SKM-1 (cell line): ENCODE measurements at regions not wholly inside any gene's neighbourhood (a gene's known extent, or its start where the extent isn't known, plus 50 kb on each side); places are given as distances from the start of the nearest gene placed in this dataset.
"Not testable (repeated sequence)": the region's sequence is repeated elsewhere in the genome, so short reads cannot be mapped to it uniquely, and the experiment has no call there.

Experiments used
- DNase-seq: peaks from one replicate; lab custom pipeline; 2025; ENCODE audit not compliant: unreplicated experiment; lab: John Stamatoyannopoulos, UW

DNA sequence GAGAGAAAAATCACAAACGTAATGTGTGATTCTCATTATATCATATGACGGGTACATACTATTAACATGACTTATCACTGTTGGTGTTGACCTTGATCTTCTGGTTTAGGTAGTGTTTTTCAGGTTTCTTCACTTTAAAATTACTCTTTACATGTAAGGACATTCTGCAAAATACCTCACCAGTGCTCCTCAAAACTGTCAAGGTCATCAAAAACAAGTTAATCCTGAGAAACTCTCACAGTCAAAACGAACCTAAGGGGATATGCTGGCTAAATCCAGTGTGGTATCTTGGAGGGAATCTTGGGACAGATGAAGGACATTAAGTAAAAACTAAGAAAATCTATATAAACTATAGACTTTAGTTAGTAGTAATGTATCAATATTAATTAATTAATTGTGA lies 499.8 kb downstream of the IRS1 start:
- DNase-seq = no peak

DNA sequence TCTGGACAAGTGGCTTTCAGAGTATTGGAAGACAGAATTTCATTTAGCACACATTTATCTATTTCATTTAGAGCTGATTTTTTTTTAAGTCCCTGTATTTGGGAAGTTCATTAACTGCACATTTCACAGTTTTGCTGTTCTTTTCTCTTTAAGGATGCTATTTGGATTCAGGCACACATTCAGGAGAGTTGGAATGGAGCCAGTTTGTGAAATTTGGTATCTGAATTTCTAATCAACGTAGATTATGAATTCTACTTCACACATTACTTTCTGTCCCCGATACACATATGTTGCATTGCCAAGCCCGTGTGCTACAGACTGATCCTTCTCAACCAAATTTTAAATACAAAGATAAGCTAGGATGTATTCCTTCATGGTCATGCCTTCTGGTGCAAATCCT lies 503.9 kb downstream of the IRS1 start:
- no peak for DNase-seq

GRCh38 chr2:226295123-226295522 lies 504.5 kb downstream of the IRS1 start:
- DNase-seq = no peak

DNA sequence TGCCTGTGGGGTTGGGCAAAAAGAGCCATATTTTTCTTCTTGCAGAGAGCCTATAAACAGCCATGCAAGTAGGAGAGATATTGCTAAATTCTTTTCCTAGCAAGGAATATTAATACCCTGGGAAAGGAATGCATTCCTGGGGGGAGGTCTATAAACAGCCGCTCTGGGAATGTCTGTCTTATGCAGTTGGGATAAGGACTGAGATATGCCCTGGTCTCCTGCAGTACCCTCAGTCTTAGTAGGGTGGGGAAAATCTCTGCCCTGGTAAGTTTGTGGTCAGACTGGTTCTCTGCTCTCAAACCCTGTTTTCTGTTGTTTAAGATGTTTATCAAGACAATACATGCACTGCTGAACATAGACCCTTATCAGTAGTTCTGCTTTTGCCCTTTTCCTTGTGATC lies 508.3 kb downstream of the IRS1 start:
- not testable (repeated sequence) for DNase-seq

- DNase-seq = no peak
Measured at GRCh38 chr2:226286916-226287315, 512.7 kb downstream of the IRS1 start.

DNA sequence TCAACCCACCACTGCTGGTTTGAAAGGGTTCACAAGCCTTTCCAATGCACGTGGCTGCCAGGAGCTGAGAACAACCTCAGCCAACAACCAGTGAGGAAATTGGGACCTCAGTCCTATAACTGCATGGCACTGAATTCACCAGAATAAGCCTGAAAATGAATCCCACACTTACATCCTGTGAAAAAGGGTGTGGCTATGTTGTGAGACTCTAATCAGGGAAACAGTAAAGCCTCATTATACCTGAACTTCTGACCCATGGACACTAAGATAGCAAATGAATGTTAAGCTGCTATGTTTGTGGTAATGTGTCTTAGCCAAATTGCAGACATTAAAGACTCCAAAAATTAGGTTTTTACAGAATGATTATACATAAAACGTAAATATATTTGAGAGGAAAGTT lies 515.8 kb downstream of the IRS1 start:
- no peak for DNase-seq

GRCh38 chr2:226282151-226282550 lies 517.5 kb downstream of the IRS1 start:
- no peak for DNase-seq

DNA sequence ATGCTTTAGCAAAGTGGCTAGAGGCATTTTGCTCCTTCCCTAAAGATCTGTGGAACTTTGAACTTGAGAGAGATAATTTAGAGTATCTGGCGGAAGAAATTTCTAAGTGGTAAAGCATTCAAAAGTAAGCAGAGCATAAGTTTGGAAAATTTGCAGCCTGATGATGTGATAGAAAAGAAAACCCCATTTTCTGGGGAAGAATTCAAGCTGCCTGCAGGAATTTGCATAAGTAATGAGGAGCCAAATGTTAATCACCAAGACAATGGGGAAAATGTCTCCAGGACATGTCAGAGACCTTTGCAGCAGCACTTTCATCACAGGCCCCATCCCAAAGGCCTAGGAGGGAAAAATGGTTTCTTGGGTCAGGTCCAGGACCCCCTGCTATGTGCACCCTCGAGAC lies 519.5 kb downstream of the IRS1 start:
- DNase-seq = not testable (repeated sequence)

- no peak for DNase-seq
Measured at GRCh38 chr2:226275215-226275614, 524.4 kb downstream of the IRS1 start.

DNA sequence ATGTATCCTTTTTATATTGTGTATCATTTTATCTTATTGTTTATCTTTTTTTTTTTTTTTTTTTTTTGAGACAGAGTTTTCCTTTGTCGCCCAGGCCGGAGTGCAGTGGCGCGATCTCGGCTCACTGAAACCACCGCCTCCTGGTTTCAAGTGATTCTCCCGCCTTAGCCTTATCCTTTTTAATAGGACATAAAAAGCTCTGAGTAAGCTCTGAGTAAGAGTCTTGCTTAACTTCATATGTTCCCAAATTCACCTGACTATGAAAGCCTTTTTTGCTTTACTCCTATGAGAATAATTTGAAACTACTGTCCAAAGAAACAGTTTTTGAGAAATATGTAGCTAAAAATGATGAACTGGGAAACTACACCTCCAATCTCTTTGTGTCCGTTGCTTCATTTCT lies 525.5 kb downstream of the IRS1 start:
- DNase-seq = no peak

GRCh38 chr2:226273440-226273839 lies 526.2 kb downstream of the IRS1 start:
- DNase-seq = no peak

- DNase-seq = no peak
Measured at GRCh38 chr2:226272435-226272834, 527.2 kb downstream of the IRS1 start.

GRCh38 chr2:226270285-226271058 lies 529.1 kb downstream of the IRS1 start:
- no peak for DNase-seq

GRCh38 chr2:226267516-226268289 lies 531.9 kb downstream of the IRS1 start:
- no peak for DNase-seq

DNA sequence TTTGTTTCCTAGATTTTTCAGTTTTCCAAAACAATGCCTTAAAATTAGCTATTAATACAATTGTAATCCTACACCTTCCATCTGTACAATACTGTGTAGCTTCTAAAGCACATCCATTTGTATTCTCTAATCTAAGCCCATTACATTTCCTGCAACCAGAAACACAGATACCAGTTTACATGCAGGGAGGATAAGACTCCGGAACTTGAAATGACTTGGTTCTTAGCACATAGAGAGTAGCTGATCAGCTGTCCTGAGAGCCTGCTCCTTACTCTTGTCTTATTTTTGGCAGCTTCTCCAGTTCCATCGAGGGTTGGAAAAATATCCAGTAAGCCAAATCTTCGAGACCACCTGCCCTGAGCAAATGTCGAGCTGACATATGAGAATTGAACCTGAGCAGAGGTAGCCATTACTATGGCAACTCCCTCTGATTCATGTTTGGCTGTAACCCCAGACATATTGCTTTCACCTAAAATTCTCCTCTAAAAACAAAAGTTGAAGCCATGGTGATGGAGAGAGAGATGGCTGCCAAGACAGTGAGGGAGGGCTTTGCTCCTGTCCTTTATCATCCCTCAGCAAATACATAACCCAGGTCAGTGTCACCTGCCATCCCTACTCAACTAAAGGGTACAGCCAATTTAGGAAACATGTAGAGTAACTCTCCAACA lies 542.8 kb downstream of the IRS1 start:
- no peak for DNase-seq

DNA sequence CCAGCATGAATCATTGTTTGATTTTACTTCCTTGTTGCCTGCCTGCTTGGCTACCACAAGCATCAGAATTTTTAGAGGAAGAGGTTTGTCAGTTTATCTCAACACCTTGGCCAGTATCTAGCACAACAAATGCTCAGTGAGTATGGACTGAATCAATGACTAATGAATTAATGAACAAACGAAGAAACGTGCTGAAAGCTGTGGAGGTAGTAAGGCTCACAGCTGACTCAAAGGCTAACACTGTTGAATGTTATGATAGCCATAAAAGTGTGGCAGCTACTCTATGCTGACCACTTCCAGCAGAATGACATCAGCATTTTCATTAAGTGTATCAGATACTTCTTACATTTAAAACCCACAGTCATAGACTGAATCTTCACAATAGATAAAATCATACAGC lies 543.4 kb downstream of the IRS1 start:
- no peak for DNase-seq

DNA sequence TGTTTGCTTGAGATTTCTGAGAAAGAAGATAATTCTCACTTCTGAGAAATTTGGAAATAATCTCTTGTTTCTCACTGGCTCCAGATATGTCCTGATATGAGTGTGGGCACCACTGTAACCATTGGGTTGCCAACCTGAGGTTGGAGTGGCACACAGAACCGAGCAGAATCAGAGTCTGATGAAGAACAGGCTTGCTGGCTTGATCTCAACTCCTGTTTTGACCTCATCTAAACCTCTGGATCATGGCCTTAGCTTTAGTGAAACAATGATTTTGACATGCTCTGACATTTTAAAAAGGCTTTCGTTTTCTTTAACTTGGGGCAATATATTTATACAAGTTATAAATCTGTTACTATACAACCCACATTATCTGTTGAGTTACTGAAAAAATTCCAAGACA lies 548.0 kb downstream of the IRS1 start:
- no peak for DNase-seq

GRCh38 chr2:226247289-226248275 lies 552.0 kb downstream of the IRS1 start:
- no peak for DNase-seq

DNA sequence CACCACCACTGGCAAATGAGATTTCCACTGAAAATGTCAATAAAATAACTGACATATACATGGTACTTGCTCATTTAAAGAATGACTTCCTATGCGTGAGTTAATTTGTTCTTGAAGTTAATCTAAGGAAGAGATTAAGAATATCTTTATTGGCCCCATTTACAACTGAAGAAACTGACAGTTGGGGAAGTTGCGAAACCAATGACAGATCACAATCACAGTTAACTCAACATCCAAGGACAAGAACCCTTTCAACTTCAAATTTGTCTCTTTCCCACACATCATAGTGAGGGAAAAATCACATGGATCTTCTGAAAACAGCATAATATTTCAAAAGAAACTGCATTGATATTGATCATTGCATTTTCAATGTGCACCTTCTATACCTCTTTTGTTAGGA lies 565.4 kb downstream of the IRS1 start:
- DNase-seq = no peak

DNA sequence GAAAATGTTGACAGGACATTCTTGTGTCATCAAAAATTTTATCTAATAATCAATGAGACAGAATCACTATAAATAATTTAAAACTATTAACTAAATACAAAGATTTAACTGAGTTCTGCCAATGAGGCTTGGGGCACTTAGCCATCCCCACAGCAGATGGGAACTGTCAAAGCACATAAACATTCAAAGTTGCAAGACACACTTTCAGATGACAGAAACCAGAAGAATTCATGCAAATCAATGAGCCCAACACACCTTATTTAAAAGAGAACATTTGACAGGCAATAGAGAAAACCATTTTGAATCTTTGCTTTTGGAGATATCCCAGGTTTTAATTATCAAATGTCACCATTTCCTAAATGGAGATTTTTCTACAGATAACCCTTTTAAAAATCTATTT lies 566.2 kb downstream of the IRS1 start:
- DNase-seq = no peak

DNA sequence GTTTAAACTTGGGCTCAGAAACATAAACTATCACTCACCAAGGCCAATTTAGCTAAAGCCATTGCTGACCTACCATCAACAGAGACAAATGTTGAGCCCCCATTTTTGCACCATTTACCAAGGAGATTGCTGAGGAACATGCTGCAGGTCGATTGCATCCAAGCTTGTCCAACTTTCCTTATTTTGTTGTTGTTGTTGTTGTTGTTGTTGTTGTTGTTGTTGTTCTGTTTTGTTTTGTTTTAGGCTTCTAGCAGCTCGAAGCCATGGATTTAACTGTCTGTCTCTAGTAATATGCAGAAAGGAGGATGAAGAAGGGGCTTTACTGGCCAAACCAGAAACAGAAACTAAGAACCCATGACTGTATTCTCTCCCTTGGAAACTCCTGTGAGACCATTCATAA lies 571.5 kb downstream of the IRS1 start:
- no peak for DNase-seq
